Fibroblast of the aortic adventitia (primary cell): ENCODE measurements at regions not wholly inside any gene's neighbourhood (a gene's known extent, or its start where the extent isn't known, plus 50 kb on each side); places are given as distances from the start of the nearest gene placed in this dataset.
A peak's percentile ranks its signal among the peaks of the same experiment; 100 is the strongest.

Experiments used
- DNase-seq: peaks from one replicate; pipeline ENCODE4 v3.0.0-alpha.2; 2010; ENCODE audit warnings: low read depth
- H3K4me3 ChIP-seq: 2 replicates; pipeline ENCODE4 v1.5.1; 2011; ENCODE audit warnings: low read depth, mild to moderate bottlenecking, control low read depth, low read length, moderate library complexity
- TF ChIP-seq, protein P1 (sequence below): IDR thresholded peaks from 2 replicates; pipeline ENCODE4 v1.5.1; 2011; ENCODE audit warnings: mild to moderate bottlenecking, low read length, control low read depth, inconsistent platforms; ENCODE audit not compliant: insufficient read depth

- DNase-seq, result peak; percentile 94
- no peak overlapping the region for H3K4me3 ChIP-seq
- TF ChIP-seq, protein P1, sequence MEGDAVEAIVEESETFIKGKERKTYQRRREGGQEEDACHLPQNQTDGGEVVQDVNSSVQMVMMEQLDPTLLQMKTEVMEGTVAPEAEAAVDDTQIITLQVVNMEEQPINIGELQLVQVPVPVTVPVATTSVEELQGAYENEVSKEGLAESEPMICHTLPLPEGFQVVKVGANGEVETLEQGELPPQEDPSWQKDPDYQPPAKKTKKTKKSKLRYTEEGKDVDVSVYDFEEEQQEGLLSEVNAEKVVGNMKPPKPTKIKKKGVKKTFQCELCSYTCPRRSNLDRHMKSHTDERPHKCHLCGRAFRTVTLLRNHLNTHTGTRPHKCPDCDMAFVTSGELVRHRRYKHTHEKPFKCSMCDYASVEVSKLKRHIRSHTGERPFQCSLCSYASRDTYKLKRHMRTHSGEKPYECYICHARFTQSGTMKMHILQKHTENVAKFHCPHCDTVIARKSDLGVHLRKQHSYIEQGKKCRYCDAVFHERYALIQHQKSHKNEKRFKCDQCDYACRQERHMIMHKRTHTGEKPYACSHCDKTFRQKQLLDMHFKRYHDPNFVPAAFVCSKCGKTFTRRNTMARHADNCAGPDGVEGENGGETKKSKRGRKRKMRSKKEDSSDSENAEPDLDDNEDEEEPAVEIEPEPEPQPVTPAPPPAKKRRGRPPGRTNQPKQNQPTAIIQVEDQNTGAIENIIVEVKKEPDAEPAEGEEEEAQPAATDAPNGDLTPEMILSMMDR, result no peak
Measured at GRCh38 chr2:238709325-238710025, 138.4 kb upstream of the TWIST2 start.

DNA sequence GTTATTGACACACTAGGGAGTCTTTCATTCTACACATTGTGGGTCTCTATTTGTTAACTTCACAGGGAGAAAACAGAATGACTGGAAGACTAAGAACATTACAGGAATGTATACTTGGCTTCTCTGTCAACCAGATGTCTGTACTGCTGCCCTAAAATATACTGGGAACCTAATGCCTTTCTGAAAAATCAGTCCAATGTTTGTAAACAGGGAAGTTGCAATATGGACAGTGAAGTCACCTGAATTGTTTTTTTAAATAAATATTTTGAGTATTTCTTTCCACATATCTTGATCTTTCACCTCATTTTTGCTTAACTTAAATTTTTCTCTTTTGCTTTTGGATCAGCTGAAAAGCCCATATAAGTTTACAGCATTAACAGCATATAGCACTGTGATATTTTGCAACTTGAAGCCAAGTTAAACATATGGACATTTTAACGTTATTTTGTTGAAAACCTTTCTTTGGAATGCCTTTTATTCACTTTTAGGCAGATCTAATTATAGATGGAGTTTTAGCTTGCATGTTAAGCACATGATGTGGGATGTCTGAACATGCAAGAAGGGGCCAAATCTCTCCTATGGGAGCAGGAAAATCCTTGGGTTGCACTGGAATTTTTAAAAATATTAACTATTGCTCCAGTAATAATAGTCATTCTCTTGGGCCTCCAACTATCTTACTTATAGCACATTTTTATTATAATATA, 137.7 kb upstream of the TWIST2 start:
- DNase-seq, result peak; percentile 59
- H3K4me3 ChIP-seq, result no peak overlapping the region
- TF ChIP-seq, protein P1, result no peak

DNA sequence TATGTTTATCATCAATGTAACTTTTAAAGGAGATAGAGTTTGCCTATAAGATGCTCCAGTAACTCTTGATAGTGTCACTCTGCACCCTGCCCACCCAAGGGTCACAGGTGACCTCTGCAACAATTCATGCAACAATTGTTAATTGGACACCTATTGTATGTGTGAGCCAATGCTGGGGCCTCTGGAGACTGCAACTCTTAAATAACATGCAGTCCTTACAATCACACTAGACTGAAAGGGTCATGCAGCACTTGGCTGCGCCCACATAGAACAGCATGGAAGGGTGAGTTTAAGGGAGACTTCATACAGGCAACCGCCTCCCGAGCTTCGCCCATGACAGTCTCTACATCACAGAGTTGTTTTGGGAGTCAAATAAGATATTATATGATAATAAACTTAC, 137.1 kb upstream of the TWIST2 start:
- H3K4me3 ChIP-seq, result no peak overlapping the region
- TF ChIP-seq, protein P1, result no peak

DNA sequence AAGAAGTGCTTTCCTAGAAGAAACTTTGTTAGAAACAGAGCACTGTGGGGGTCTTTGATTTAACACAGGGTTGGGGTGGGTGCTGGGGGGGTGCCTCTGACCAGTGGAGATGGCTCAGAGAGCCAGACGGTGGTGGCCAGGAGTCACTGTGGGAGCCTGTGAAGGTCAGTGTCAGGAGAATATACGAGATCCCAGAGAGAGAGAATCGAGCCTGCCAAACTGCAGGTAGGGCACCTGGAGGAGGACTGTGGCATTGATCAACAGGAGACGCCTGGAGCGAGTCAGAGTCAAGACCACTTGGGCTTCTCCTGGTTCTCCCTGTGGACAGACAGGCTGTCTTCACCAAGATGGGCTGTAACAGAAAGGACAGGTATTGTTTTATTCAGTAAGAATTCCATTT, 136.5 kb upstream of the TWIST2 start:
- no peak overlapping the region for H3K4me3 ChIP-seq
- DNase-seq, result no peak
- TF ChIP-seq, protein P1, result no peak

More for the DNA sequence above, 137.1 kb upstream of the TWIST2 start:
- DNase-seq, result no peak

GRCh38 chr2:238712011-238712410, 135.9 kb upstream of the TWIST2 start:
- DNase-seq, result no peak
- TF ChIP-seq, protein P1, result no peak
- no peak overlapping the region for H3K4me3 ChIP-seq

GRCh38 chr2:238713198-238713826, 134.6 kb upstream of the TWIST2 start:
- TF ChIP-seq, protein P1, result no peak
- DNase-seq, result no peak
- H3K4me3 ChIP-seq, result no peak overlapping the region
